Neural cell (in vitro differentiated cells): ENCODE measurements at regions not wholly inside any gene's neighbourhood (a gene's known extent, or its start where the extent isn't known, plus 50 kb on each side); places are given as distances from the start of the nearest gene placed in this dataset.

Experiments
- small RNA-seq, 3 experiments: library from RNA; depleted of rRNA; stranded (forward); fragments of <200 nt; gene quantifications; one replicate each; pipeline ENCODE3, GENCODE V24; 2012

Small RNA genes lying in the stretch of these regions (small RNA-seq; reads per million reads assigned to genes)
- 0 reads per million in 3 experiments for gene AC023232.1
